ENCODE measurements at regions not wholly inside any gene's neighbourhood (a gene's known extent, or its start where the extent isn't known, plus 50 kb on each side); places are given as distances from the start of the nearest gene placed in this dataset.
"Not testable (repeated sequence)": the region's sequence is repeated elsewhere in the genome, so short reads cannot be mapped to it uniquely, and the experiment has no call there.

DNA sequence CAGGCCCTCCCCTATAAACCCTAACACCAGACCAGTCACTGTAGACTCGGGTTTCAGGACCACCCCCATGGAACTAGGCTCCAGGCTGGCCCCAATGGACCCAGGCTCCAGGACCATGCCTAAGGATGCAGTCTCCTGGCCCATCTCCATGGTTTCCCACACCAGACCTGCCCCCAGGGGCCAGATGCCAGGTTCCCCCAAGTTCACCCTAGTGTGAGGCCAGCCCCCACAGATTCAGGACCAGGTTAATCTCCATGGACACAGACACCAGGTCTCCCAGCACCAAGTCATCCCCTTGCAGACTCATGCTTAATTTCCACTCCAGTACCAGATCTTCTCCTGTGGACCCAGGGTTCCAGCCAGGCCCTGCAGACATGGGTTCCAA, 103.8 kb upstream of the LANCL2 start:
- DNase-seq: no peak

DNA sequence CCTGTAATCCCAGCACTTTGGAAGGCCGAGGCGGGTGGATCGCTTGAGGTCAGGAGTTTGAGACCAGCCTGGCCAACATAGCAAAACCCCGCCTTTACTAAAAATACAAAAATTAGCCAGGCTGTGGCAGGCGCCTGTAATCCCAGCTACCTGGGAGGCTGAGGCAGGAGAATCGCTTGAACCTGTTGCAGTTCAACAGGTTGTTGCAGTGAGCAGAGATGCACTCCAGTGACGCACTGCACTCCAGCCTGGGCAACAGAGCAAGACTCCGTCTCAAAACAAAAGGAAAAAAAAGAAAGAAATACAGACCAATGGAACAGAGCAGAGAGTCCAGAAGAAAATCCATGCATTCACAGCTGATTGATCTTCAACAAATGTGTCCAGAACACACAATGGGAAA, 99.8 kb upstream of the LANCL2 start:
- not testable (repeated sequence) for DNase-seq

DNA sequence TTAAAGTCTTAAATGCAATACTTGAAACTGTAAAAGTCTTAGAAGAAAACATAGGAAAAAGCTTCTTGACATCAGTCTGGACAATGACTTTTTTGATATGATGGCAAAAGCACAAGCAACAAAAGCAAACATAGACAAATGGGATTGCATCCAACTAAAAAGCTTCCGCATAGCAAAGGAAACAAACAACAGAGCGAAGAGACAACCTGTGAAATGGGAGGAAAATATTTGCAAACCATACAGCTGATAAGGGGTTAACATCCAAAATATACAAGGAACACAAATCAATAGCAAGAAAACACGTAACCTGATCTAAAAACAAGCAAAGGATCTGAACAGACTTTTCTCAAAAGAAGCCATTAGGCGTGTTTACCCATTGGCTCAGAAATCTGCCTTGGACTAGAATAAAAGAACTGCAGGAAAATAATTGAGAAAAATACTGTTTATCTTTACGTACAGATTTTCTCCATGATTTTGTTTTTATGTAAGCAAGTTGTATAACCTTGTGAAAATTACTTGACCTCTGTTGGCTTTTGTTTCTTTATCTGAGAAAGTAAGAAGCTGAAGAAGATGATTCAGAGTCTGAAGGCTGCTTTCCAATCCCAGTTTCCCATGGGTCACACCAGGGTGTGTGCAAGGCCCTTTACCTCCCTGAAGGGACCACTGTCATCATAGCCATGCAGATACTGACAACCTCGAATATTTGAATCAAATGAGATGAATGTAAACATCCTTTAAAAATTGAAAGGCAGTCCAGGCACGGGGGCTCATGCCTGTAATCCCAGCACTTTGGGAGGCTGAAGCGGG, 99.1 kb upstream of the LANCL2 start:
- no peak for DNase-seq

DNA sequence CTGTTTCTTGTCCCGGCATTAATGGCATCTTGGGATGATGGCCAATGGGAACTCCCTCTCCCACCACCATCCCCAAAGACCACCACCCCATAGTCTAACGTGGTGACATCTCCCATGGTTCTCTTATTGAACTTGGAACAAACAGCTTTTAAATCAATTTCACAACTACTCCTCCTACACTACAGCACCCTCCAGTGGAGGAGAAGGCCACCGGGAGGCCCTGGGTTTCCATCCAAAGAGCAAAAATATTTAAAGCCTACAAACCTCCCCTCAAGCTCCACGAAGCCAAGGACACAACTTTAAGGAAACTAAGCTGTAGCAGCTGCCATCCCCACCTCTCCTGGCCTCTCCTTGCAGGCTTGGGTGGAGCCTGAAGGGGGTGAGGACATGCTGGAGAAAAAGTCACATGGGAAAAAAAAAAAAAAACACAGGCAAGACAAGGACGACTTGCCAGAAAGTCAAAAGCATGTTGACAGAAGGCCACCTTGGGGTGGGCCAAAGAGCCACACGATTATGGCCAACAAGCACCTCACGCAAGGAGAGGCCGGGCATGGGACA, 94.0 kb upstream of the LANCL2 start:
- DNase-seq: no peak

DNA sequence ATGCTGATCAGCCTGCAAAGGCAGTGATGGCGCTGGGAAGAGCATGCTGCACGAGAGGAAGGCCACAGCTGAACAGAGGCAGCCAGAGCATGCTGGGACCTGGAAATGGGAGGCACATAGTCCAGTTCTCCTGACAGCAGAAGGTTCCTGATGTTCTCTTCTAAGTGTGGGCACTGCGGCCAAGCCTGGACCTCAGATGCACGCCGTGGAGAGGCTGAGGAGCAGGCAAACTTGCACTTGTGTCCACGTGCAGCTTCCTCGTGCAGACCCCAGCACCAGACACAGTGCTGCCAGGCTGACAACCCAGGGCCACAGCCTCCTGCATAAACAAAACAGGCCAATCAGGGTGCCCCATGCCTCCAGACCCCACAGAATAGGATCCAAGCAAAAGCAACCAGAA, 93.5 kb upstream of the LANCL2 start:
- DNase-seq: no peak

DNA sequence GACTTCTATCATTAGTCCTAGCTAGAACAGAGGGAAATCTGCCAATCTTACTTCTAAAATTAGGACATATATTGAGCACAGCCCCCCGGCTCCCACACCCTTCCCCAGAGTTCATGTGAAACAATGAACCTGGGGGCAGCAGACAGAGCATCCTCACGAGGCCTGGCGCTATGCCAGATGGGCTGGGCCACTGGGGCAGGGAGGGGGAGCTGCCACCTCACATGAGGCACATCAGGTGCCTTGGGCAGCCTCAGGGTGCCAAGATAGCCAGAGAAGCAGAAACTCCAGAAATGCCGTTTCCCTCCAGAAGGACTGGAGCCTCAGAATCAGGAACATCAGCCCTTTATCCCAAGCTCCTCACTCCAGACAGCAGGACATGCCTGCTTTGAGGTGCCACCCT, 92.8 kb upstream of the LANCL2 start:
- peak in 1 of 3 experiments; percentile 8 for DNase-seq

DNA sequence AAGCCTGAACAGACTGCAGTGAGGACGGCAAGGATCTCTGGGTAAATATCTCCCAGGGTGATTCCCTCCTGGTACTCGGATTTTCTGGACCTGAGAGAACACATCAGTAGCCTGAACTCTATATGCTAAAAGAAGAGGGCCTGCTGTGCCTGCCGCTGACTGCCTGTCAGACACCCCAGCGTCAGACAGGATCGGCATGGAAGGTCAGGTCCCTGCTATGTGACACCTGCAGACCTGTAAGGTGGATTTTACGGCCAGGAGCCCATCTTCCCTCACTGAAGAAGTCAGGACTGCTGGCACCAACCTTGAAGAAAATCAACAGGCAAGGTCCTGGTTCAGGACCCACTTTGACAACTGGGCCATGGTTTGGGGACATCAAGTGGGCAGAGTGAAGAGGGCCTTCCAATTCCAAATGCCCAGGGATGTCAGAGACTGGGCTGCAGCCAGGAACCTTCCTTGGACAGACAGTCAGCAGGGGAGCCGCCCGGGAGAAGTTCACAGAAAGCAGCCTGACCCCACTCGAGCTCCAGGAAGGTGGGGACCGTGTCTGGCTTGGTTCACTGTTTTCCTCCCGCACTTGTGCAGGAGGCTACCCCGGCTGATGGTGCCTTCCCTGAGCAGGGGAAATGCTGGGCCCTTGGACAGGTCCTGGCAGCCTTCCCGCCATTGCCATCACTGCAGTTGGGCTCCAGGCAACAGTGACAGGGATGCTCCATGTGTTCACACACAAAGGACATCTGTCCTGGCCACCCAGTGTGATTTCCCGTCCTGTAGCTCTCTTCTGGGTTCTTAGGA, 91.8 kb upstream of the LANCL2 start:
- no peak for DNase-seq

DNA sequence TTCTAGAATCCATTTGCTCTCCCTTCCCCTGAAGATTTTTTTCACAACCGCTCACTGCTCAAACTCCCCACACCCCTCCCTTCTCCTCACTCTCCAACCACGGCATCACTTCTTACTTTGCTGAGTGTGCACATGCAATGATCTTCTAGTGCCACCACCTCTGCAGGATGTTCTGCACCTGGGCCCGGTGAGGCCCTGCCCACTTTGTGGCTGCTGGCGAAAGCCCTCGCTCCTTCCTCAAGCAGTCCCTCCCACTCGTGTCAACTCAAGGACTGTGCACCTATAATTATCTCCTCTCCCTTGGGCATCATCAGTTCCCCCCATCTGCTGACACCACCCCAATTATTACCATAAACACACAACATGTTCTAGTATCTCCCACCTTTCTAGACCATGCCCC, 91.0 kb upstream of the LANCL2 start:
- DNase-seq: no peak

DNA sequence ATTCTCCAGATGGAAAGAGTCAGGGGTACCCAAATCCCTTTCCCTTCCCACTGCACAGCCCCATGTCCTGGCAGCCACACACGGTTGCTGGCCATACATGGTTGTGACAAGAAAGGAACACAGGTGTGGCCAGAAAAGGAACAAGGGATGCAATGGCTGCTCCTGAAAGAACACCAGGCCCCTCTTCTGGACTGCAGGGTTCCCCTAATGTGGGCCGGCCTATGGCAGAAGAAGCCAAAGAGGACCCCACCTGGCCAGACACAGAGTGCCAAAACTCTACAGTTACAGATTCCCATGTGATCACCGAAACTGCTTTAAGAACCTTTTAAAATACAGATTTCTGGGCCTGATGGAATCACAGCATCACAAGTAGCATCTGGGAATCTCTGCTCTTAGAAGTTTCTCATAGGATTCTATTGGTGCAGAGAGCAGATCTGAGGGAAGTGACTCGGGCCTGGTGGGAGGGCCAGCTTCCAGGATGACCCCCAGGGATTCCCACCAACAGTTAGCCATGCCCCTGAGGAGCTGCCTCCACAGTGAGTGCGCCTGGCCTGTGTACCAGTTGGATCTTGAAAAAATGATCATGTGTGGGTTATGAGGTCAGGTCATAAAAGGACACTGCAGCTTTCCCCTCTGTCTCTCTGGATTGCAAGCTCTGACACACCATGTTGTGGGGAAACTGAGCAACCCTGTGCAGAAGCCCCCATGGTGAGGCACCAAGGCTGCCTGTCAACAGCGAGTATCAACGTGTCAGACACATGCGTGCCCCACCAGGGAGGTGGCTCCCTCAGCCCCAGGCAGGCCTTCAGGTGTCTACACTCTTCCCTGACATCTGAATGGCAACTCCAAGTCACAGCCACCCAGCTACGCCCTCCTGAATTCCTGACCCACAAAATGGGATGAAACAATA, 89.6 kb upstream of the LANCL2 start:
- no peak for DNase-seq

DNA sequence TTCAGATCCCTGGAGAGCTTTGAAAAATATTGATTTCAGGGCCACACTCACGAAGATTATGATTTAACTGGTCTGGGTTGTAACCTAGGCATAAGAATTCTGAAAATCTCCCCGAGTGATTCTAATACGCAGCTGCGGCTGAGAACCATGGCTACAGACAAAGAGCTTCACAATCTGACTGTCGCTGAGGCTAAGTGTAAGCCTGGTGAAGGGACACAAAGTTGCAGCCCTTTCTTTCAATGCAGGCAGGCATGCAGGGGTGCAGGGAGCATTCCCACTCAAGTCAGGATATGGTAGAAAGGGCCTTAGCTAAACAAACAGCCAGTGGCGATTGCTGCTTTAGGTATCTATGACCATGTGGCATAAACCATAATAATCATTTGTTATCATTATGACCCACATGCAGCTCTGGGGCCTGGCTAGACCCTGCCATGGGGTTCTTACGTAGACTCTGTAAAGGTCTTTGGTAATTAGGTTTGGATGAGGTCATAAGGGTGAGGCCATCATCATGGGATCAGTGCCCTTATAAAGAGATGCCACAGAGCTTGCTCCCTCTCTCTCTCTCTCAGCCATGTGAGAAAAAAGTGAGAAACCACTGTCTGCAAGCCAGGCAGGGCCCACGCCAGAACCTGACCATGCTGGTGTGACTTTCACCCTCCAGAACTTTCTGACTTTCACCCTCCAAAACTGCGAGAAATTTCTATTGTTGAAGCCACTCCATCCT, 88.4 kb upstream of the LANCL2 start:
- no peak for DNase-seq

DNA sequence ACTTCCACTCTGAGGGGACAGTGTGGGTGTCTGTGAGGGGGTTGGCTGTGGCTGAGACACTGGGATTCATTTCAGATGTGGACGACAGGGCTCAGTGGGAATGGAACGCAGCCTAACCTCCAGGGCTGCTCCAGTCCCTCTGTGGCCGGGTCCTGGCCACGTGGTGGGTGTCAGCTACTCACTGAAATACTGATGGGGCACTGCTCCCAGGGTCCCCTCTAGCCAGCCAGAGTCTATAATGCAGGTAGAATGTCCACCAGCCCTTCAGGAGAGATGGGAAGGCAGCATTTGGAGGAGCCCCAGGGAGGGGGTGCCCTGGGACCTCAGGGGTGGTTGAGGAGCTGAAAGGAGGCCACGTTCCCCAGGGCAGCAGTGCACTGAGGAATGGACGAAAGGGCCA, 87.2 kb upstream of the LANCL2 start:
- DNase-seq: no peak

DNA sequence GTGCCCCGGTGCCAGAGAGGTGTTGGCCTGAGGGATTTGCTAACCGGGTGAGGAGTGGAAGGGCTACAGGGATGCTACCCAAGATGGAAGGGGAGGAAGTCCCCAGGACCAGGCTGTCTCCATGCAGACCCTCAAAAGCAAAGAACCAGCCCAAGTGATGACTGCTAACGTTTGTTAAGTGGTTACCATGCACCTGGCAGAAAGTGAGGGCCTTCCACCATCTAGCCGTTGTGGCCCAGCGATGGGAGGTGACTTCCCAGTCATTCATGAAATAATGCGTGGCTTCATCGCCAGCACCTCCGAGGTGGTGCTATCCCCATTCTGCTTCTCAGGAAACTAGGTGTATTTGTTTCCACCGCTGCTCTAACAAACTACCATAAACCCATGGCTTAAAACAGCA, 86.8 kb upstream of the LANCL2 start:
- DNase-seq: no peak

DNA sequence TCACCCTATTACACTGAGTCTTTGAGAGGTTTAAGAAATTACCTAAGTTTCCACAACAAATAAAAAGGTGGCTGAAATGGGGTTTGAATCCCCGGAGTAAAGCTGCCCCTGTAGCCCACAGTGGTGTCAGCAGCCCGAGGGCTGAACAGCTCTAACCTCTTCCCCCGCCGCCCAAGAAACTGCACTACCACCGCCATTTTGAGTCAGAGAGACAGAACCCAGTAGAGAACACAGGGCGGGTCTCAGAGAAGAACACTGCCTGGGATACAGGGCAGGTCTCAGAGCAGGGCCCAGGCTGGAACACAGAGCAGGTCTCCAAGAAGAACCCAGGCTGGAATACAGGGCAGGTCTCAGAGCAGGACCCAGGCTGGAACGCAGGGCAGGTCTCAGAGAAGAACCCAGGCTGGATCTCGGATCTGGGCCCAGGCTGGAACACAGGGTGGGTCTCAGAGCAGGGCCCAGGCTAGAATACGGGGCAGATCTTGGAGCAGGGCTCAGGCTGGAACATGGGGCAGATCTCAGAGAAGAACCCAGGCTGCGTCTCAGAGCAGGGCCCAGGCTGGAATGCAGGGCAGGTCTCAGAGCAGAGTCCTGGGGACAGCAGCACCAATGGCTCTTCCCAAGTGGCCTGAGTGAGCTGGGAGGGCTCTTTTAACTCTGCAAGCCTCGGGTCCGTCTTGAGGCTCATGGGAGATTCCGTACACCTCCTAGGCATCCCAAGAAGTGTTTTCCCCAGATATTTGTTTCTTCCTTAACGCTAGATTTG, 85.9 kb upstream of the LANCL2 start:
- no peak for DNase-seq

DNA sequence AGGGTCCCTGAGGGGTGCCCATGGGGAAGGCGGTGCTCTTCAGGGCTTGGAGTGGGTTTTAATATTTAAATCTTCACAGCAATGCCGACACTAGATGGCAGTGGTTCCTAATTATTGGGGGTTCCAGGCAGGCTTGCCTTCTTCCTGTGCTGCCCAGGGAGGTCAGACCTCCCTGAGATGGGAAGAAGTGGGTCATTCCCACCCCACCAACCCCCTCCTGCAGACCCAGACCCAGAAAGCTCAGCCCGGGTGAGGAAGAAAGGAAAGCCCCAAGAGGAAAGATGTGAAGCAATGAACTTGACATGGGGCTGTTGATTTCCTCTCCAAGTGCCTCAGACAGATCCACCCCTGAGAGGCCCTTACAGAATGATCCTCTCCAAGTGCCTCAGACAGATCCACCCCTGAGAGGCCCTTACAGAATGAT, 85.1 kb upstream of the LANCL2 start:
- DNase-seq: peak; percentile 53 to 84 (median 72)

DNA sequence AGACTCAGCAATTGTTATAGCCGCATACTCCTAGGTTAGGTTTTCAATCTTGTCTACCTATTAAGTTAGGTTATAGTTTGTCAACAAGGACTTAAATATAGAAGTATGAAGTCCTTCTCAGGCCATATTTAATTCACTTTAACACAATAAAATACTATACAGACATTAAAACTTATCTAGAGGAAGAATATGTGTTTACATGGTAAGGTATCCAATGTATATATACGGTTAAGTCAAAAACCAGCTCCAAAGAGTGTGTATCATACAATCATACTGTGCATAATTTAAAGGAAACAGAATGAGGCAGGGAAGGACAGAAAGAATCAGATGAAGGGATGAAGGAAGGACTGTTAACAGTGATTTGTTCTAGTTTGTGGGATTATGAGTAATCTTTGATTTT, 79.5 kb upstream of the LANCL2 start:
- no peak for DNase-seq

DNA sequence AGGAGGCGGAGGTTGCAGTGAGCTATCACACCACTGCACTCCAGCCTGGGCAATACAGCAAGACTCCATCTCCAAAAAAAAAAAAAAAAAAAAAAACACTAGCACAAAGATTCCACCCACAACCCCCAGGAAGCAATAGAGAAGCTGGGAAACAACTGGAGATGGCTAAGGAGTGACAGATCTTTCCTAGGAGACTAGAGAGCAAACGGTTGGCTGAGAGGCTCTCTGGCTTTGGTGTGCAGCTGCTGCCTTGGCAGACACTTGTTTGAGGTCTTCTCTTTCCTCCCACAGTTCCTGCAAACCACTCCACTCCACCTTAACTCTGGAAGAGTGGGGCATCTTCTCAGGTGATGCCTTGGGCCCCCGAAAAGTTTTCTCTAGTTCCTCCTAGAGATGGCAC, 78.5 kb upstream of the LANCL2 start:
- DNase-seq: no peak

DNA sequence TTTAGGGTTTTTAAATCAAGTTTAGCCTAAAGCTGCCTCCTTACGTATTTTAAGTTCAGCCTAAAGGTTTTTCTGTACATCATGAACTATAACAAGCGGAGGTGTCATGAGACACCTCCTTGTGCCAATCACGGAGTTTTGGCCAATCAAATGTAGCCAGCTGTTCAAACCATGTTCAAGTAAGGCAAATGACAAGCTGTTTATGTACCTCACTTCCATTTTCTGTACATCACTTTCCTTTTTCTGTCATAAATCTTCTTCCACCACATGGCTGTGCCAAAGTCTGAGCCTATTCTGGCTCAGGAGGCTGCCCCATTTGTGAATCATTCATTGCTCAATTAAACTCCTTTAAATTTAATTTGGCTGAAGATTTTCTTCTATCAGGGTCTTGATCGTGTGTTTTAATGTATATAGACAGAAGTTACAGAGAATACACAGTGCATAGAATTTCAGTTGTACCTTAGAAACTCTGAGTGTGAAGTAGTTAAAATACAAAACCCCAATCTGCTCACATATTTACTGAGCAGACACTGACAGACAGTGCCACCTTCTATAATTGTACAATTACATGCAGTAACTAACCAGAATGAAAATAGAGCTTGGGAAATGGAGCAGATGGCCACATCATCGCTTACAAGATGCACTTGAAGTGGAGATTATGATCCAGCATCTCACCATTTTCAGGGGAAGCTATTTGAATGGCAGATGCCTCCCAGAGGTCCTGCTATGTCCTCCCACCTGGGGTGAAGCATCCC, 76.9 kb upstream of the LANCL2 start:
- no peak for DNase-seq

DNA sequence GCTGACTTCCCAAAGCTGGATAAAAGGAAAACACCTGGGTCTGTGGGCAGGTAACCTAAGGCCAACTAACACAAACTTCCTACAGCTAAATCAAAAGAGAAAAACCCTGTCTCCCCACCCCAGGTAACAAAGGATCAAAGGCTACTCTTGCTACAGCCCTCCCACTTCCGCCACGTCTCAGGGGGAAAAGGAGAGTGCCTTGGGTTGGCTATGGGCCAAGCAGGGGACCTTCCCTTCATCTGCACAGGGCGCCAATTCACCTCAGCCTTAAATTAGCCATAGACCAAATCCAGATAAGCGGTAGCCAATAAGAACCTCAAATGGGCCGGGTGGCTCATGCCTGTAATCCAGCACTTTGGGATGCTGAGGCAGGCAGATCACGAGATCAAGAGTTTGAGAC, 69.1 kb upstream of the LANCL2 start:
- no peak for DNase-seq

DNA sequence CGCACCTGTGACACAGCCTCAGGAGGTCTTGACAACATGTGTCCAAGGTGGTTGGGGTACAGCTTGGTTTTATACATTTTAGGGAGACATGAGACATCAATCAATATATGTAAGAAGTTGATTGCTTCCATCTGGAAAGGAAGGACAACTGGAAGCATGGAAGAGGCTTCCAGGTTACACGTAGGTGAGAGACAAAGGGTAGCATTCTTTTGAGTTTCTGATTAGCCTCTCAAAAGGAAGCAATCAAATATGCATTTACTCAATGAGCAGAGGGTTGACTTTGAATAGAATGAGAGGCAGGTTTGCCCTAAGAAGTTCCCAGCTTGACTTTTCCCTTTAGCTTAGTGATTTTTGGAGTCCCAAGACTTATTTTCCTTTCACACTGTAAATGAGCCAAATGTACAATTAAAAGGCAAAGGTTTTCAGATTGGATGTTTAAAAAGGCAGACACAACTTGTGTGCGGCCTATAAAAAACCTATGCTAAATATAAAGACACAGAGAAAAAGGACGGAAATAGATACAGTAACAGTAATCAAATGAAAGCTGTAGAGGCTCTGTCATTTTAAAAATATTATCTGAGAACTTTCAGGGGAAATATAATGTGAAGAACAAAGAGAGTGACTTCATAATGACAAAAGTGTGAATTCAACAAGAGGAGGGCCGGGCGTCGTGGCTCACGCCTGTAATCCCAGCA, 65.7 kb upstream of the LANCL2 start:
- no peak for DNase-seq

DNA sequence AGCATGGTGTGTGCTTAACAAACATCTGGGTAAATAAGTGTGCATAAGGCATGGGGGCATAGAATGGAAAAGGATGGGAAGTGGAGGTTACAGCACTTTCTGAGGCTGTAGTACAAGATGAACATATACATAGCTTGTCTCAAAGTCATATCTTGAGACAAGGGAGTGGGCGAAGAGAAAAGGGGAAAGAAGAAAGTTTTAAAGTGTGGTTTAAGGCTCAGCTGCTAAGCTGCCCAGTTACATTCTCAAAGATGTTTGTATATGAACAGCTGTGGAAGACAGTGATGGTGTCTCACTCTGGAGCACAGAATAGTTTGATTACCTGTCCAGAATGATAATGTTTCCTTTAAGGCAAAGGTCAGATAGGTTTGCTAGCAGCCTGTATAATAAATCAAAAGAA, 61.9 kb upstream of the LANCL2 start:
- DNase-seq: no peak

Measured in NCI-H1417 (cell line).